OCI-LY1 (cell line): ENCODE measurements at regions not wholly inside any gene's neighbourhood (a gene's known extent, or its start where the extent isn't known, plus 50 kb on each side); places are given as distances from the start of the nearest gene placed in this dataset.
"Not testable (repeated sequence)": the region's sequence is repeated elsewhere in the genome, so short reads cannot be mapped to it uniquely, and the experiment has no call there.

Experiments used
- H2AFZ ChIP-seq: fragments of 200-600 bp; sonication (generic), shearing (Covaris generic); 2 replicates; pipeline ENCODE4 v1.6.0; 2014; ENCODE audit warnings: antibody characterized with exemption, mild to moderate bottlenecking, low read length
- H3F3A ChIP-seq: fragments of 200-600 bp; sonication (generic), shearing (Covaris generic); 2 replicates; pipeline ENCODE4 v1.6.0; 2014; ENCODE audit warnings: mild to moderate bottlenecking, antibody characterized with exemption, low read length, moderate library complexity; ENCODE audit not compliant: insufficient read depth
- H3K27ac ChIP-seq: fragments of 200-600 bp; sonication (generic); 2 replicates; pipeline ENCODE4 v1.5.1; 2014; ENCODE audit warnings: low read length, mixed run types, mild to moderate bottlenecking, low read depth; ENCODE audit not compliant: poor library complexity, severe bottlenecking
- H3K27me3 ChIP-seq: fragments of 200-600 bp; sonication (generic); 2 replicates; pipeline ENCODE4 v1.6.0; 2014; ENCODE audit warnings: antibody characterized with exemption, mild to moderate bottlenecking, low read length, moderate library complexity; ENCODE audit not compliant: insufficient read depth
- H3K36me3 ChIP-seq: fragments of 200-600 bp; sonication (generic); 2 replicates; pipeline ENCODE4 v1.6.1; 2014; ENCODE audit warnings: mild to moderate bottlenecking, antibody characterized with exemption, low read length, moderate library complexity, mixed read lengths; ENCODE audit not compliant: insufficient read depth
- H3K4me1 ChIP-seq: fragments of 200-600 bp; sonication (generic); 2 replicates; pipeline ENCODE4 v1.5.1; 2014; ENCODE audit warnings: mild to moderate bottlenecking, low read length, moderate library complexity; ENCODE audit not compliant: insufficient read depth, severe bottlenecking
- H3K4me2 ChIP-seq: fragments of 200-600 bp; sonication (generic), shearing (Covaris generic); 2 replicates; pipeline ENCODE4 v1.6.1; 2014; ENCODE audit warnings: low read length
- H3K4me3 ChIP-seq: fragments of 200-600 bp; sonication (generic); 2 replicates; pipeline ENCODE4 v1.5.1; 2014; ENCODE audit warnings: low read length, low read depth, mild to moderate bottlenecking, mixed read lengths; ENCODE audit not compliant: poor library complexity, severe bottlenecking
- H3K79me2 ChIP-seq: fragments of 200-600 bp; shearing (Covaris generic); 2 replicates; pipeline ENCODE4 v1.6.1; 2016; ENCODE audit warnings: mixed run types, low read length, mixed read lengths; ENCODE audit not compliant: insufficient read depth
- H3K9ac ChIP-seq: fragments of 200-600 bp; sonication (generic), shearing (Covaris generic); 2 replicates; pipeline ENCODE4 v1.6.1; 2014; ENCODE audit warnings: mild to moderate bottlenecking, low read length, mixed read lengths
- H3K9me2 ChIP-seq: fragments of 200-600 bp; sonication (generic), shearing (Covaris generic); 2 replicates; pipeline ENCODE4 v1.6.1; 2014; ENCODE audit warnings: low read depth, mild to moderate bottlenecking, low read length, mixed read lengths
- H3K9me3 ChIP-seq: fragments of 200-600 bp; shearing (Covaris generic); 2 replicates; pipeline ENCODE4 v1.6.1; 2014; ENCODE audit warnings: low read length, mixed read lengths
- H4K20me1 ChIP-seq: fragments of 200-600 bp; sonication (generic), shearing (Covaris generic); 2 replicates; pipeline ENCODE4 v1.6.0; 2016; ENCODE audit warnings: mild to moderate bottlenecking, low read length; ENCODE audit not compliant: insufficient read depth
- EZH2 ChIP-seq: fragments of 200-600 bp; sonication (generic), shearing (Covaris generic); IDR thresholded peaks from 2 replicates; pipeline ENCODE4 v1.8.0; 2017; ENCODE audit warnings: borderline replicate concordance, mixed run types, mild to moderate bottlenecking, antibody characterized with exemption, low read length, moderate library complexity, mixed read lengths
- TF ChIP-seq, protein P1 (sequence below): fragments of 200-600 bp; sonication (generic), shearing (Covaris generic); IDR thresholded peaks from 2 replicates; pipeline ENCODE4 v1.5.1; 2017; ENCODE audit warnings: mild to moderate bottlenecking, antibody characterized with exemption, low read length, moderate library complexity, mixed read lengths

DNA sequence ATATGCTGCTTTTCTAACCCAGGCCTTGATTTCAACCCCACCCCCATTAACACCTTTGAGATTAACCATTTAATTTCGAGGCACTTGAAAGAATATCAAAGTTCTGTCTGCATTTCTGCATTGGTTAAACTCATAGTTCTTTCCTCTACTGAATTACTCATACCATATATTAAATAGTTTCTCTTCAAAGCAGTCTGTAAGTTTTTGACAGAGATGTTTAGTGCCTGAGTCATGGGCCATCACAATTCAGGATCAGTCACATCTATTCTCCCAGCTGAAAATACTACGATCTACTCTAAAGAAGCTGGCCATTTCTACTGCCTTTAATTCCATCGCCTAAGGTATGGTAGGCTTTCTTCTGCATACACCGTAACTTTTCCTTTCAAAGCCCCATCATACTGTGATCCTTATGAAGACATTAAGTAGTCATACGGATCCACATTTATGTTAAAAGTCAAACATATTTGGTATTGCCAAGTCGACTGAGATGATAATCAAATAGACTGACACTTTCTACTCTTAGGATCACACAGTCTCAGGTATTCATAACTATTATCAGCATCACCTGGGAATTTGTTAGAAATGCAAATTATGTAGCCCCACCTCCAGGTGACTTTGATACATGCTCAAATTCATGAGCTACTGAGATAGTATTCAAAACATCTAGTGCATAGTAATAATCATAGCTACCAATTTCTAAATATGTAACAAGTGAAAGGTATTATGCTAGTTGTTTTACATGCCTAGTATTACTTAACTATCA lies 489.4 kb upstream of the IL12A start:
- H4K20me1 ChIP-seq, result no peaks in the 10 kb centered on the region
- H3K4me2 ChIP-seq, result no peak overlapping the region
- H3K4me1 ChIP-seq, result no peaks in the 10 kb centered on the region
- no peaks in the 10 kb centered on the region for H3F3A ChIP-seq
- H3K36me3 ChIP-seq, result no peaks in the 10 kb centered on the region
- H3K9me2 ChIP-seq, result no peaks in the 10 kb centered on the region
- TF ChIP-seq EZH2, result no peak
- TF ChIP-seq, protein P1, sequence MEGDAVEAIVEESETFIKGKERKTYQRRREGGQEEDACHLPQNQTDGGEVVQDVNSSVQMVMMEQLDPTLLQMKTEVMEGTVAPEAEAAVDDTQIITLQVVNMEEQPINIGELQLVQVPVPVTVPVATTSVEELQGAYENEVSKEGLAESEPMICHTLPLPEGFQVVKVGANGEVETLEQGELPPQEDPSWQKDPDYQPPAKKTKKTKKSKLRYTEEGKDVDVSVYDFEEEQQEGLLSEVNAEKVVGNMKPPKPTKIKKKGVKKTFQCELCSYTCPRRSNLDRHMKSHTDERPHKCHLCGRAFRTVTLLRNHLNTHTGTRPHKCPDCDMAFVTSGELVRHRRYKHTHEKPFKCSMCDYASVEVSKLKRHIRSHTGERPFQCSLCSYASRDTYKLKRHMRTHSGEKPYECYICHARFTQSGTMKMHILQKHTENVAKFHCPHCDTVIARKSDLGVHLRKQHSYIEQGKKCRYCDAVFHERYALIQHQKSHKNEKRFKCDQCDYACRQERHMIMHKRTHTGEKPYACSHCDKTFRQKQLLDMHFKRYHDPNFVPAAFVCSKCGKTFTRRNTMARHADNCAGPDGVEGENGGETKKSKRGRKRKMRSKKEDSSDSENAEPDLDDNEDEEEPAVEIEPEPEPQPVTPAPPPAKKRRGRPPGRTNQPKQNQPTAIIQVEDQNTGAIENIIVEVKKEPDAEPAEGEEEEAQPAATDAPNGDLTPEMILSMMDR, result no peak
- H3K27ac ChIP-seq, result no peak overlapping the region
- H3K9ac ChIP-seq, result no peak overlapping the region
- H3K27me3 ChIP-seq, result no peaks in the 10 kb centered on the region
- H3K9me3 ChIP-seq, result no peaks in the 10 kb centered on the region
- H3K79me2 ChIP-seq, result no peaks in the 10 kb centered on the region
- no peak overlapping the region for H2AFZ ChIP-seq
- H3K4me3 ChIP-seq, result no peak overlapping the region

DNA sequence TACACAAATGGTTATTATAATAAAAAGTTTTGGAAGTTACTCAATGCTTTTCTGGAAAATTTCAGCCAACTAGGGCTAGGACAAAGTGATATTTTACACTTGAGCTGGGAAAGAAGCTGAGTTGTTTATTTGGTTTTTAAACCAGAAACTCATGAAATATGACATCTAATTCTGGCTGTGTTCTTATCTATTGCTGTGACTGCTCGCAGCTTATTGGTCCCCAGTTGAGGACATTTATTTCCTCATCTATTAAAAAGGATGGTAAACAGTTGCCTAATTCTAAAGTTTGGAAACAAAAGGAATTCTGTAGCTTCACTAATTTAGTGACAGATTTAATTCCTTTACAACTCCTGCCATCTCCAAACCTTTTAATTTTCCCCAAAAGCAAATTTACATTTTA lies 487.6 kb upstream of the IL12A start:
- Histone ChIP-seq H3F3A (no peaks in the 10 kb centered on the region), H2AFZ (no peak overlapping the region), H3K27ac (no peak overlapping the region)

DNA sequence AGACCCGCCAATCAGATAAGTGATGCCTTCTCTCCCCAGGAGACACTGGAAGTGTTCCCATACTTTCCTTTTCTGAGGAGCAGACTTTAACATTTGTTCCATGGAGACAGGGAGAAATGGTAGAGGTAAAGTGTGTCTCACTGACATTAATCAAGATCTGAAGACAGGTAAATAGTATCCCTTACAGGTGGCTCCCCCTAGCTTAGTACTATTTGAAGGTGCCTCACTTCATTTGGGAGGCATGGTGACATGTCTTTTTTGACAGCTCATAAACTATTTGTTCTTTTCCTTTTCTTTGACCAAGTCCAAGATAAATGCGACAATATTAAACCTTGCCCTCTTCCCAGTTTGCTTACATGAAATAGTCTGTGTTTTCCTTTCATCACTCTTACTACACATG lies 485.6 kb upstream of the IL12A start:
- Histone ChIP-seq H3K9ac (no peak overlapping the region), H3K9me2 (no peaks in the 10 kb centered on the region), H3K27ac (no peak overlapping the region), H4K20me1 (no peaks in the 10 kb centered on the region), H3K79me2 (no peaks in the 10 kb centered on the region), H2AFZ (no peak overlapping the region), H3K4me1 (no peaks in the 10 kb centered on the region), H3F3A (no peaks in the 10 kb centered on the region), H3K27me3 (no peaks in the 10 kb centered on the region), H3K4me2 (no peak overlapping the region), H3K36me3 (no peaks in the 10 kb centered on the region), H3K9me3 (no peaks in the 10 kb centered on the region), H3K4me3 (no peak overlapping the region)
- TF ChIP-seq EZH2, result no peak
- TF ChIP-seq, protein P1, result no peak

More for the DNA sequence above, 487.6 kb upstream of the IL12A start:
- H3K9ac ChIP-seq, result no peak overlapping the region
- no peaks in the 10 kb centered on the region for H3K36me3 ChIP-seq
- H3K9me3 ChIP-seq, result no peaks in the 10 kb centered on the region
- no peak overlapping the region for H3K4me3 ChIP-seq
- no peaks in the 10 kb centered on the region for H3K4me1 ChIP-seq
- no peak for TF ChIP-seq EZH2
- TF ChIP-seq, protein P1, result no peak
- H3K4me2 ChIP-seq, result no peak overlapping the region
- H4K20me1 ChIP-seq, result no peaks in the 10 kb centered on the region
- H3K27me3 ChIP-seq, result no peaks in the 10 kb centered on the region
- no peaks in the 10 kb centered on the region for H3K79me2 ChIP-seq
- no peaks in the 10 kb centered on the region for H3K9me2 ChIP-seq

DNA sequence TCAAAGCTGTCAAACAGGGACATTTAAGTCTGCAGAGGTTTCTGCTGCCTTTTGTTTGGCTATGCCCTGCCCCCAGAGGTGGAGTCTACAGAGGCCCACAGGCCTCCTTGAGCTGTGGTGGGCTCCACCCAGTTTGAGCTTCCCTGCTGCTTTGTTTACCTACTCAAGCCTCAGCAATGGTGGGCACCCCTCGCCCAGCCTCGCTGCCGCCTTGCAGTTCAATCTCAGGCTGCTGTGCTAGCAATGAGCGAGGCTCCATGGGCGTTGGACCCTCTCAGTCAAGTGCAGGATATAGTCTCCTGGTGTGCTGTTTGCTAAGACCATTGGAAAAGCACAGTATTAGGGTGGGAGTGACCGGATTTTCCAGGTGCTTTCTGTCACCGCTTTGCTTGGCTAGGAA lies 477.6 kb upstream of the IL12A start:
- H2AFZ ChIP-seq, H4K20me1 ChIP-seq, H3K9me3 ChIP-seq, H3F3A ChIP-seq, H3K27ac ChIP-seq, H3K36me3 ChIP-seq, H3K27me3 ChIP-seq, H3K9ac ChIP-seq, H3K4me3 ChIP-seq, H3K79me2 ChIP-seq, H3K4me2 ChIP-seq, H3K9me2 ChIP-seq, H3K4me1 ChIP-seq: not testable (repeated sequence)
